ENCODE measurements at regions not wholly inside any gene's neighbourhood (a gene's known extent, or its start where the extent isn't known, plus 50 kb on each side); places are given as distances from the start of the nearest gene placed in this dataset.

- Mint-ChIP-seq H3K27me3 (peaks cover 0 to 2% of the 10 kb centered on the region in 2 donors), H3K27ac (peak overlapping the region in 1 of 7 donors; percentile 37), H3K4me1 (no peaks in the 10 kb centered on the region), H3K4me3 (no peak overlapping the region), H3K9me3 (no peaks in the 10 kb centered on the region), H3K36me3 (no peaks in the 10 kb centered on the region)
- no peaks in the 10 kb centered on the region for H3K27me3 ChIP-seq (ENCODE audit: insufficient read depth, low read length)
- ChIA-PET POLR2A (ENCODE audit: partially characterized antibody) (no interaction called here), CTCF (ENCODE audit: partially characterized antibody) (no interaction called here)
- H3K36me3 ChIP-seq (ENCODE audit: insufficient read depth, low read length) = no peaks in the 10 kb centered on the region
- no peak overlapping the region for H3K4me3 ChIP-seq (ENCODE audit: low read length in 2 of 2)
- no peaks in the 10 kb centered on the region for H3K4me1 ChIP-seq (ENCODE audit: insufficient read depth, low read length)
- intact Hi-C loops (cut with micrococcal nuclease) = no loop called here
- DNase-seq = no peak
- H3K27ac ChIP-seq (ENCODE audit: low read depth, low read length) = no peak overlapping the region
- H3K9me3 ChIP-seq (ENCODE audit: control insufficient read depth in 1 of 2, low read length in 2 of 2) = no peaks in the 10 kb centered on the region
Observed at GRCh38 chr2:20539133-20539719, 92.4 kb downstream of the RHOB start.

DNA sequence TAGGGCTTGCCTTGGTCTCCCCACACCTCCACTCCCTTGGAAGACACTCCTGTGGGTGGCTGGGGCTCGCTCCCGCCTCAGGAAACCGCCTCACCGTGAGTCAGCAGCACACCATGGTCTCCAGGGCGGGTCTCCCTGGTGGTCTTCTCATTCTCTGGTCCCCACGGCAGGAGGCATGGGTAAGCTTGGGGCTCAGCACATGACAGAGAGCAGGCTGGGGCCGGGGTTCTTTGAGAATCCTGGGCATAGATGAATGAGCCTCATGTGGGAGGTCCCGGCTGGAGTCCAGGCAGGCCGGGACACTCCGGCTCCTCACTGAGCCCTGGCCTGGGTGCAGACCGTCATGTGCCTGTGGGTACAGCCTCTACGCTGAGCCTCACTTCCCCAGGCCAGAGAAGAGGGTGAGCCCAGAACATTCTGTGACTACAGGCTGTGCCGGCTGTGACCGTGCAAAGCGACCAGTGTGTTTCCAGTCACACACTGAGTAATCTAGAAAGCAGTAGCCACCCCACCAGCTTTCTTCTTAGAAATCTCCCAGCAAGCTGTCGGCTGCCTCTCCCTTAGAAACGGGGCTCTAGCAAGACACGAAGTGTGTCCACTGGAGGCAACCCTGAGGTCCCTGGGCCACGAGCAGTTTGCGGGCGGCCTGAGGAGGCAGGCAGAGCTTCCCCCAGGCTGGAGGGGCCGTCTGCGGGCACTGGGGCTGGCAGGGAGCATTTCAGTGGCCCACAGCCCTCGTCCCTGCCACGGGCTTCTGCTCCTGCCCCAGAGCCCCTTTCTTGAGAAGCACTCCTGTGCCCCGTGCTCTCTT lies 93.1 kb downstream of the RHOB start:
- no peaks in the 10 kb centered on the region for H3K36me3 Mint-ChIP-seq
- H3K27me3 Mint-ChIP-seq = no peaks in the 10 kb centered on the region
- no peaks in the 10 kb centered on the region for H3K4me1 ChIP-seq (ENCODE audit: insufficient read depth, low read length)
- H3K9me3 Mint-ChIP-seq = peaks cover 0 to 2% (median 0%) of the 10 kb centered on the region in 8 donors
- H3K27me3 ChIP-seq (ENCODE audit: insufficient read depth, low read length) = no peaks in the 10 kb centered on the region
- intact Hi-C loops (cut with micrococcal nuclease) = no loop called here
- ChIA-PET POLR2A (ENCODE audit: partially characterized antibody) (no interaction called here), CTCF (ENCODE audit: partially characterized antibody) (no interaction called here)
- no peaks in the 10 kb centered on the region for H3K4me1 Mint-ChIP-seq
- H3K4me3 Mint-ChIP-seq = no peak overlapping the region
- DNase-seq = no peak
- H3K36me3 ChIP-seq (ENCODE audit: insufficient read depth, low read length) = no peaks in the 10 kb centered on the region
- H3K4me3 ChIP-seq (ENCODE audit: low read length in 2 of 2) = no peak overlapping the region
- H3K9me3 ChIP-seq (ENCODE audit: control insufficient read depth in 1 of 2, low read length in 2 of 2) = no peaks in the 10 kb centered on the region
- H3K27ac Mint-ChIP-seq = no peak overlapping the region
- no peak overlapping the region for H3K27ac ChIP-seq (ENCODE audit: low read depth, low read length)

GRCh38 chr2:20540587-20541293 lies 93.9 kb downstream of the RHOB start:
- no peaks in the 10 kb centered on the region for H3K27me3 ChIP-seq (ENCODE audit: insufficient read depth, low read length)
- no peaks in the 10 kb centered on the region for H3K4me1 ChIP-seq (ENCODE audit: insufficient read depth, low read length)
- H3K4me3 ChIP-seq (ENCODE audit: low read length in 2 of 2) = no peak overlapping the region
- POLR2A ChIA-PET (ENCODE audit: partially characterized antibody) = no interaction called here
- H3K36me3 ChIP-seq (ENCODE audit: insufficient read depth, low read length) = no peaks in the 10 kb centered on the region
- H3K27ac ChIP-seq (ENCODE audit: low read depth, low read length) = no peak overlapping the region
- no peaks in the 10 kb centered on the region for H3K27me3 Mint-ChIP-seq
- H3K9me3 ChIP-seq (ENCODE audit: control insufficient read depth in 1 of 2, low read length in 2 of 2) = no peaks in the 10 kb centered on the region
- CTCF ChIA-PET (ENCODE audit: partially characterized antibody) = interaction anchor here (1.0 kb wide), 1 partner anchor 130 kb away, joined by 3 read pairs; no protein-coding TSS in a partner anchor
- no peak for DNase-seq
- no peaks in the 10 kb centered on the region for H3K36me3 Mint-ChIP-seq
- peaks cover 0 to 3% (median under 1%) of the 10 kb centered on the region in 8 donors for H3K9me3 Mint-ChIP-seq
- no peaks in the 10 kb centered on the region for H3K4me1 Mint-ChIP-seq
- intact Hi-C loops (cut with micrococcal nuclease) = no loop called here
- H3K27ac Mint-ChIP-seq = no peak overlapping the region
- H3K4me3 Mint-ChIP-seq = no peak overlapping the region

DNA sequence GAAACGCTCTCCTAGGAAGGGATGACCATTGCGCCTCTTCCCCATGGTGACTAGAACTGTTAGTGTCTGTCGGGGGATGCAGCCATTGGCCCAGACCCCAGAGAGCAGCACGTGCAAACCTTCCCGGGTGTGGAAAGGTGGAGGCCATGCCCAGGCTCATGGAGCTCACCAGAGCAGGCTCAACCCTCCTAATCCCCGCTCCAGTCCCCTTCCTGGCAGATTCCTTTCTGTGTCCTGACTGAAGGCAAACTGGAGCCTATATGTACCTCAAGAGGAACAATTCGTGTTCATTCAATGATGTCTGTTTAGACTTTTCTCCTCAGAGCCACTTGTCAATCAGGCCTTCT lies 94.4 kb downstream of the RHOB start:
- intact Hi-C loops (cut with micrococcal nuclease) = no loop called here
- peaks cover 0 to 6% (median under 1%) of the 10 kb centered on the region in 8 donors for H3K9me3 Mint-ChIP-seq
- no peak overlapping the region for H3K27ac Mint-ChIP-seq
- H3K27me3 Mint-ChIP-seq = no peaks in the 10 kb centered on the region
- Histone ChIP-seq H3K27ac (ENCODE audit: low read depth, low read length) (no peak overlapping the region), H3K4me3 (ENCODE audit: low read length in 2 of 2) (no peak overlapping the region), H3K4me1 (ENCODE audit: insufficient read depth, low read length) (no peaks in the 10 kb centered on the region), H3K27me3 (ENCODE audit: insufficient read depth, low read length) (no peaks in the 10 kb centered on the region), H3K9me3 (ENCODE audit: control insufficient read depth in 1 of 2, low read length in 2 of 2) (no peaks in the 10 kb centered on the region), H3K36me3 (ENCODE audit: insufficient read depth, low read length) (no peaks in the 10 kb centered on the region)
- ChIA-PET POLR2A (ENCODE audit: partially characterized antibody) (no interaction called here), CTCF (ENCODE audit: partially characterized antibody) (interaction anchor here (1.0 kb wide), 1 partner anchor 130 kb away, joined by 3 read pairs; no protein-coding TSS in a partner anchor)
- H3K4me1 Mint-ChIP-seq = no peaks in the 10 kb centered on the region
- DNase-seq = no peak
- H3K4me3 Mint-ChIP-seq = no peak overlapping the region
- no peaks in the 10 kb centered on the region for H3K36me3 Mint-ChIP-seq

DNA sequence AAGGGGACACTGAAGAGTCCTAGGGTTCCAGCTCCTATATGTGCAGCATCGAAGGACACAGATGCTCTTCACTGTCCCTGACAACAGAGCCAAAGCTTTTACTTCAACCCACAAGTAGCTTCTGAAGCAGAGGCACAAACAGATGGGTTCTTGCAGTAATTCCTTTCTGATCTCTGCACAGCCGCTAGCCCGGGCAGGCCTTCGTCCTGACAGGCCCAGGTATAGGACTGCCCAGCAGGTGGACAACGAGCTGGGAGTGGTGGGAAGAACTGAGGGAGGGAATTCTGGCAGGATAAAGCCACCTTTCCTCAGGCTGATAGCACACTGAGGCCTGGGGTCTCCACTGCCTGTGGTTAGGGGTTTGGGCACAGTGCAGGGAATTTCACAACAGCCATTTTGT lies 94.8 kb downstream of the RHOB start:
- no peaks in the 10 kb centered on the region for H3K4me1 ChIP-seq (ENCODE audit: insufficient read depth, low read length)
- peaks cover 0 to 6% (median under 1%) of the 10 kb centered on the region in 8 donors for H3K9me3 Mint-ChIP-seq
- no peaks in the 10 kb centered on the region for H3K9me3 ChIP-seq (ENCODE audit: control insufficient read depth in 1 of 2, low read length in 2 of 2)
- H3K4me3 Mint-ChIP-seq = no peak overlapping the region
- no peak overlapping the region for H3K27ac Mint-ChIP-seq
- POLR2A ChIA-PET (ENCODE audit: partially characterized antibody) = no interaction called here
- H3K4me3 ChIP-seq (ENCODE audit: low read length in 2 of 2) = no peak overlapping the region
- no peak overlapping the region for H3K27ac ChIP-seq (ENCODE audit: low read depth, low read length)
- DNase-seq = no peak
- peaks cover 0 to 3% of the 10 kb centered on the region in 2 donors for H3K27me3 Mint-ChIP-seq
- H3K27me3 ChIP-seq (ENCODE audit: insufficient read depth, low read length) = no peaks in the 10 kb centered on the region
- no peaks in the 10 kb centered on the region for H3K4me1 Mint-ChIP-seq
- intact Hi-C loops (cut with micrococcal nuclease) = no loop called here
- CTCF ChIA-PET (ENCODE audit: partially characterized antibody) = interaction anchor here (1.0 kb wide), 1 partner anchor 131 kb away, joined by 3 read pairs; no protein-coding TSS in a partner anchor
- no peaks in the 10 kb centered on the region for H3K36me3 ChIP-seq (ENCODE audit: insufficient read depth, low read length)
- H3K36me3 Mint-ChIP-seq = no peaks in the 10 kb centered on the region

DNA sequence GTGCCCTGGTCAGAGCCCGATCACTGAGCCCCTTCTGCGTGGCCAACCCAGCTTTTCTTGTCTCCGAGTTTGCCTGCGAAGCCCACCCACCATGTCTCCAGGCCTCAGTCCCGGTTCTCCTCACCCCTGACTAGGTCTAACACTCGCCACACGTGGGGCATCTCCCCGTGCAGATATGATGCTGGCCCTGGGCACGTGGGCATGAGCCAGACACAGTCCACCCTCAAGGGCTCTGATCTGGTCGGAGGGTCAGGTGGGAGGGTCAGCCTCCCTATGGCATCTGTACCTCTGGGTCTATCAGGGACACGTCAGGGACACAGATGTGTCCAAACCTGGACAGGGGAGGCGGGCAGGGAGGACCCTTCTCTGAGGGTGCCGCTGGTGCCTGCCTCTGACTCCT lies 95.4 kb downstream of the RHOB start:
- POLR2A ChIA-PET (ENCODE audit: partially characterized antibody) = no interaction called here
- CTCF ChIA-PET (ENCODE audit: partially characterized antibody) = no interaction called here

DNA sequence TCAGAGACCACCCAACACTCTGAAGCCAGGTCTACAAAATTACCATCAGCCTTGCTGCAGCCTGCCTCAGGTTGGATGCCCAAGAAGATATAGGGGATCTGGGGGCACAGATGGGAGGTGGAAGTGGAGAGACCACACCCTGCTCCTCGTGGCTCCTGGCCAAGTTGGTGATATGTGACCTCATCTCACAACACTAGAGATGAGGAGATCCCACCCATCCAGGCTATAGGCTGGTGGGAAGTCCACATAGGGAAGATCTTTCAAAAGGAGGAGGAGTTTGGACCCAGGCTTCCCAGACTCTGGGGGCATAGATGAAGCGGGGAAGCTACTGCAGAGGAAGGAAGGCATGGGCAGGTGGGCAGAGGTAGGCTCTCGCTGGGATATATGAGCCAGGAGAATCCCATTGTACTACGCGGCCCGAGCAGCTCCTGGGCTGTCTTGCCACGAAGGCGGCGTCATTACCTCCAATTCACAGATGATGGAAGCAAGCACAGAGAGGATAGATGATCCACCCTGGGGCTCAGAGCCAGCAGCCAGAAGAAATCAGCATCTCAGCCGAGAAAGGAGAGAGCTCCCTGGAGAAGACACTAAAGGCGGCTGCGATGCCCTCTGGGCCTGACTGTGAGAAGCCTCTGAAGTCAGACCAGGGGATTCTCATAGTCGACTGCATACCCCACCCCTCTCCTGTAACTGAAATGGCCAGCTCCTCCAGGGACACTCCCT lies 96.0 kb downstream of the RHOB start:
- ChIA-PET CTCF (ENCODE audit: partially characterized antibody) (no interaction called here), POLR2A (ENCODE audit: partially characterized antibody) (no interaction called here)
- Mint-ChIP-seq H3K27ac (no peak overlapping the region), H3K4me1 (no peaks in the 10 kb centered on the region), H3K27me3 (peaks cover 0 to 4% of the 10 kb centered on the region in 2 donors), H3K9me3 (peaks cover 0 to 6% (median under 1%) of the 10 kb centered on the region in 8 donors), H3K36me3 (no peaks in the 10 kb centered on the region), H3K4me3 (no peak overlapping the region)
- H3K4me1 ChIP-seq (ENCODE audit: insufficient read depth, low read length) = no peaks in the 10 kb centered on the region
- H3K27me3 ChIP-seq (ENCODE audit: insufficient read depth, low read length) = no peaks in the 10 kb centered on the region
- H3K4me3 ChIP-seq (ENCODE audit: low read length in 2 of 2) = no peak overlapping the region
- no peaks in the 10 kb centered on the region for H3K36me3 ChIP-seq (ENCODE audit: insufficient read depth, low read length)
- intact Hi-C loops (cut with micrococcal nuclease) = no loop called here
- no peaks in the 10 kb centered on the region for H3K9me3 ChIP-seq (ENCODE audit: control insufficient read depth in 1 of 2, low read length in 2 of 2)
- H3K27ac ChIP-seq (ENCODE audit: low read depth, low read length) = no peak overlapping the region
- DNase-seq = no peak

More for the DNA sequence above, 95.4 kb downstream of the RHOB start:
- Mint-ChIP-seq H3K27me3 (peaks cover 0 to 4% of the 10 kb centered on the region in 2 donors), H3K9me3 (peaks cover 0 to 6% (median under 1%) of the 10 kb centered on the region in 8 donors), H3K27ac (no peak overlapping the region), H3K4me3 (no peak overlapping the region), H3K4me1 (no peaks in the 10 kb centered on the region), H3K36me3 (no peaks in the 10 kb centered on the region)
- no peak overlapping the region for H3K27ac ChIP-seq (ENCODE audit: low read depth, low read length)
- H3K4me3 ChIP-seq (ENCODE audit: low read length in 2 of 2) = no peak overlapping the region
- no peaks in the 10 kb centered on the region for H3K9me3 ChIP-seq (ENCODE audit: control insufficient read depth in 1 of 2, low read length in 2 of 2)
- no peaks in the 10 kb centered on the region for H3K4me1 ChIP-seq (ENCODE audit: insufficient read depth, low read length)
- no peaks in the 10 kb centered on the region for H3K27me3 ChIP-seq (ENCODE audit: insufficient read depth, low read length)
- DNase-seq = no peak
- intact Hi-C loops (cut with micrococcal nuclease) = no loop called here
- no peaks in the 10 kb centered on the region for H3K36me3 ChIP-seq (ENCODE audit: insufficient read depth, low read length)

Data from CD4-positive, alpha-beta memory T cell (primary cell).